ENCODE measurements at regions not wholly inside any gene's neighbourhood (a gene's known extent, or its start where the extent isn't known, plus 50 kb on each side); places are given as distances from the start of the nearest gene placed in this dataset.

- no peak for TF ChIP-seq CTCF (IDR thresholded peaks at IDR 0.05; ENCODE audit: extremely low read depth, insufficient read depth, missing control alignments)
- in situ Hi-C loops (cut with MboI; ENCODE audit: low pct_unique_long_range_greater_than_20kb, low sequenced_read_pairs, unreplicated experiment), result no loop called here
- DNase-seq (ENCODE audit: low spot score), result no peak
Observed at GRCh38 chr5:97408331-97408730, 225.3 kb upstream of the RIOK2 start.

- no peak for DNase-seq (ENCODE audit: low spot score)
- no peak for TF ChIP-seq CTCF (IDR thresholded peaks at IDR 0.05; ENCODE audit: extremely low read depth, insufficient read depth, missing control alignments)
- in situ Hi-C loops (cut with MboI; ENCODE audit: low pct_unique_long_range_greater_than_20kb, low sequenced_read_pairs, unreplicated experiment), result no loop called here
Observed at GRCh38 chr5:97412959-97413358, 229.9 kb upstream of the RIOK2 start.

- in situ Hi-C loops (cut with MboI; ENCODE audit: low pct_unique_long_range_greater_than_20kb, low sequenced_read_pairs, unreplicated experiment), result no loop called here
- no peak for DNase-seq (ENCODE audit: low spot score)
- no peak for TF ChIP-seq CTCF (IDR thresholded peaks at IDR 0.05; ENCODE audit: extremely low read depth, insufficient read depth, missing control alignments)
Observed at GRCh38 chr5:97417986-97418385, 234.9 kb upstream of the RIOK2 start.

GRCh38 chr5:97418462-97418861, 235.4 kb upstream of the RIOK2 start:
- in situ Hi-C loops (cut with MboI; ENCODE audit: low pct_unique_long_range_greater_than_20kb, low sequenced_read_pairs, unreplicated experiment), result no loop called here
- TF ChIP-seq CTCF (IDR thresholded peaks at IDR 0.05; ENCODE audit: extremely low read depth, insufficient read depth, missing control alignments), result no peak
- no peak for DNase-seq (ENCODE audit: low spot score)

GRCh38 chr5:97420646-97421045, 237.6 kb upstream of the RIOK2 start:
- DNase-seq (ENCODE audit: low spot score), result no peak
- TF ChIP-seq CTCF (IDR thresholded peaks at IDR 0.05; ENCODE audit: extremely low read depth, insufficient read depth, missing control alignments), result no peak
- in situ Hi-C loops (cut with MboI; ENCODE audit: low pct_unique_long_range_greater_than_20kb, low sequenced_read_pairs, unreplicated experiment), result no loop called here

- DNase-seq (ENCODE audit: low spot score), result no peak
- TF ChIP-seq CTCF (IDR thresholded peaks at IDR 0.05; ENCODE audit: extremely low read depth, insufficient read depth, missing control alignments), result no peak
- in situ Hi-C loops (cut with MboI; ENCODE audit: low pct_unique_long_range_greater_than_20kb, low sequenced_read_pairs, unreplicated experiment), result no loop called here
Observed at GRCh38 chr5:97422678-97423077, 239.6 kb upstream of the RIOK2 start.

GRCh38 chr5:97425511-97425910, 242.5 kb upstream of the RIOK2 start:
- no peak for DNase-seq (ENCODE audit: low spot score)
- in situ Hi-C loops (cut with MboI; ENCODE audit: low pct_unique_long_range_greater_than_20kb, low sequenced_read_pairs, unreplicated experiment), result no loop called here
- TF ChIP-seq CTCF (IDR thresholded peaks at IDR 0.05; ENCODE audit: extremely low read depth, insufficient read depth, missing control alignments), result peak; percentile 53

Data from GM13977 (cell line).